ENCODE measurements at regions not wholly inside any gene's neighbourhood (a gene's known extent, or its start where the extent isn't known, plus 50 kb on each side); places are given as distances from the start of the nearest gene placed in this dataset.

GRCh38 chr2:45178854-45179253, 169.6 kb upstream of the SIX2 start:
- TF ChIP-seq CTCF (IDR thresholded peaks at IDR 0.05; ENCODE audit: low read length) (no peak), EZH2 (optimal IDR thresholded peaks at IDR 0.05; ENCODE audit: low read depth, low read length) (no peak), EZH2phosphoT487 (IDR thresholded peaks at IDR 0.05; ENCODE audit: low read length) (no peak)
